KMS-11 (cell line): ENCODE measurements at regions not wholly inside any gene's neighbourhood (a gene's known extent, or its start where the extent isn't known, plus 50 kb on each side); places are given as distances from the start of the nearest gene placed in this dataset.

Experiments
- H2AFZ ChIP-seq: fragments of 200-600 bp; sonication (generic); 2 replicates; pipeline ENCODE4 v1.6.1; 2016; ENCODE audit warnings: antibody characterized with exemption, mixed run types, low read depth
- H3K27ac ChIP-seq: fragments of 200-600 bp; sonication (generic); 2 replicates; pipeline ENCODE4 v1.6.1; 2016; ENCODE audit warnings: mild to moderate bottlenecking, mixed run types
- H3K27me3 ChIP-seq: fragments of 200-600 bp; sonication (generic); 2 replicates; pipeline ENCODE4 v1.6.1; 2017; ENCODE audit warnings: mild to moderate bottlenecking, low read depth, mixed run types, moderate library complexity; ENCODE audit not compliant: insufficient read depth
- H3K36me3 ChIP-seq: fragments of 200-600 bp; sonication (generic); 2 replicates; pipeline ENCODE4 v1.6.1; 2017; ENCODE audit warnings: mild to moderate bottlenecking, mixed run types; ENCODE audit not compliant: insufficient read depth
- H3K4me1 ChIP-seq: fragments of 200-600 bp; sonication (generic); 2 replicates; pipeline ENCODE4 v1.6.1; 2016; ENCODE audit warnings: mild to moderate bottlenecking, low read depth, mixed run types; ENCODE audit not compliant: poor library complexity, severe bottlenecking
- H3K4me2 ChIP-seq: fragments of 200-600 bp; sonication (generic); 2 replicates; pipeline ENCODE4 v1.7.0; 2016; ENCODE audit warnings: mild to moderate bottlenecking, mixed run types
- H3K4me3 ChIP-seq: fragments of 200-600 bp; sonication (generic); IDR thresholded peaks from 2 replicates; pipeline ENCODE4 v1.6.1; 2017; ENCODE audit warnings: low read depth, low read length, mixed read lengths; ENCODE audit not compliant: insufficient read depth
- H3K79me2 ChIP-seq: fragments of 200-600 bp; sonication (generic); 2 replicates; pipeline ENCODE4 v1.6.1; 2016; ENCODE audit warnings: low read depth, mixed run types; ENCODE audit not compliant: insufficient read depth
- H3K9ac ChIP-seq: fragments of 200-600 bp; sonication (generic); 2 replicates; pipeline ENCODE4 v1.6.1; 2016; ENCODE audit warnings: mild to moderate bottlenecking, mixed run types
- H4K20me1 ChIP-seq: fragments of 200-600 bp; sonication (generic); 2 replicates; pipeline ENCODE4 v1.6.1; 2016; ENCODE audit warnings: mild to moderate bottlenecking, mixed run types; ENCODE audit not compliant: insufficient read depth
- TF ChIP-seq, protein P1 (sequence below): fragments of 200-600 bp; sonication (generic); conservative IDR thresholded peaks from 2 replicates; pipeline ENCODE4 v1.6.1; 2017; ENCODE audit warnings: low read depth, mild to moderate bottlenecking, antibody characterized with exemption, low read length, moderate library complexity, mixed read lengths

DNA sequence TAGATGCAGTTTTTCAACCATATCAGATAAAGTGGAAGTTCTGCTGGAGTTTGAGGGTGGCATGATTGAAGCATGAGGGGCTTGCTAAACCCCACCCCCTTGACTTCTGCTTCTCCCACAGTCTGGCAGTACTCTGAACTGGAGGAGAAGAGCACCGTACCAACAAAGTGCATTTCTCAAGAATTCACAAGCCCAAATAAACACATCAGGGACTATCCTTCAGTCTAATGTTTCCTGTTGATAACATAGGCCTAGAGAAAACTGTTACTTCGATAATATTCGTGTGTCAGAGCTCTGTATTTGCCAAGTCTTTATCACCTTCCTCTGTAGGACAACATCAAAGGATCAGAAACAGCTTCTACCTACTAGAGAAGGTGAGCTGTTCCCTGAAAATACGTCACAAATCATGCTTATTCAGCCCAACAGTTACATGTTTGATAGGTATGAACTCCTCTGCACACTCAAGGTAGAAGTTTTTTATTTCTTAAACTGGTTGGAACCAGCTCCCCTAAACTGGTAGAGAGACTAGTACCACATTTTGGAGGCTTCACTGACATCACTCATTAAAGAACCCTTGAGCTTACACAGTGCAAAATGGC is 117.8 kb upstream of the PRNP start:
- Histone ChIP-seq H3K79me2 (no peaks in the 10 kb centered on the region), H3K9ac (no peak overlapping the region), H3K4me3 (no peak overlapping the region), H4K20me1 (no peaks in the 10 kb centered on the region), H3K4me2 (no peak overlapping the region), H3K4me1 (no peaks in the 10 kb centered on the region), H2AFZ (no peak overlapping the region), H3K27me3 (no peaks in the 10 kb centered on the region), H3K36me3 (no peaks in the 10 kb centered on the region), H3K27ac (no peak overlapping the region)
- TF ChIP-seq, protein P1, sequence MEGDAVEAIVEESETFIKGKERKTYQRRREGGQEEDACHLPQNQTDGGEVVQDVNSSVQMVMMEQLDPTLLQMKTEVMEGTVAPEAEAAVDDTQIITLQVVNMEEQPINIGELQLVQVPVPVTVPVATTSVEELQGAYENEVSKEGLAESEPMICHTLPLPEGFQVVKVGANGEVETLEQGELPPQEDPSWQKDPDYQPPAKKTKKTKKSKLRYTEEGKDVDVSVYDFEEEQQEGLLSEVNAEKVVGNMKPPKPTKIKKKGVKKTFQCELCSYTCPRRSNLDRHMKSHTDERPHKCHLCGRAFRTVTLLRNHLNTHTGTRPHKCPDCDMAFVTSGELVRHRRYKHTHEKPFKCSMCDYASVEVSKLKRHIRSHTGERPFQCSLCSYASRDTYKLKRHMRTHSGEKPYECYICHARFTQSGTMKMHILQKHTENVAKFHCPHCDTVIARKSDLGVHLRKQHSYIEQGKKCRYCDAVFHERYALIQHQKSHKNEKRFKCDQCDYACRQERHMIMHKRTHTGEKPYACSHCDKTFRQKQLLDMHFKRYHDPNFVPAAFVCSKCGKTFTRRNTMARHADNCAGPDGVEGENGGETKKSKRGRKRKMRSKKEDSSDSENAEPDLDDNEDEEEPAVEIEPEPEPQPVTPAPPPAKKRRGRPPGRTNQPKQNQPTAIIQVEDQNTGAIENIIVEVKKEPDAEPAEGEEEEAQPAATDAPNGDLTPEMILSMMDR: no peak

DNA sequence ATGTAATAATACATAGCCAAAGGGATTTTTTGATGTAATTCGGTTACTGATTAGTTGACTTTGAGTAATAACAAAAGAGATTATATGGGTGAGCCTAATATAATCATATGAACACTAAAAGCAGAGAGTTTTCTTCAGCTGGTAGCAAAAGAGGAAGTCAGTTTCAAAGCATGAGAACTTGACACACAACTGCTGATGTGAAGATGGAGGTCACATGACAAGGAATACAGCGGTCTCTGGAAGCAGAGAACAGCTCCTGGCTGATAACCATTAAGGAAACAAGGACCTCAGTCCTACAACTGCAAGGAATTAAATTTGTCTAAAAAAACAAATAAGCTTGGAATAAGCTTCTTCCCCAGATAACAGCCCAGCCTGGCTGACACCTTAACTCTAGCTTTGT is 119.1 kb upstream of the PRNP start:
- H3K27me3 ChIP-seq: no peaks in the 10 kb centered on the region
- no peak overlapping the region for H2AFZ ChIP-seq
- H3K36me3 ChIP-seq: no peaks in the 10 kb centered on the region
- H3K9ac ChIP-seq: no peak overlapping the region
- no peaks in the 10 kb centered on the region for H3K79me2 ChIP-seq
- no peaks in the 10 kb centered on the region for H4K20me1 ChIP-seq
- no peak overlapping the region for H3K4me2 ChIP-seq
- no peak overlapping the region for H3K4me3 ChIP-seq
- no peak overlapping the region for H3K27ac ChIP-seq
- TF ChIP-seq, protein P1: no peak
- H3K4me1 ChIP-seq: no peaks in the 10 kb centered on the region

DNA sequence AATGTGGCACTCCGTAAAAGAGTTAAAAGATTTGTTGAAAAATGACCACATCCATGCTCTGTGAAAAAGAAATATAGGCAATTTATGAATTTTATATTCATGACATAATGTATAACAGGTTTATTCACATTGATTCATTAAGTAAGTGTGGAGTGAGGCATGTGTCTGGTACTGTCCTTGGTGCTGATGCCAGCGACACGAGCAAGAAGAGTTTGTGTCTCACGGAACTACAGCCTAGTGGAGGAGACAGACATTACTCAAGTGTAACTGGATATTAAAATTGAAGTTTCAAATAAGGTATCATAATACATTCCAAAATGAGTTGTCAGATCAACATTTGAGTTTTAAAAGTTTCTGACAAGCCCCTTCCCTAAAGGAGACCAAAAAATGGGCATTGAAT is 122.7 kb upstream of the PRNP start:
- Histone ChIP-seq H3K27me3 (no peaks in the 10 kb centered on the region), H2AFZ (no peak overlapping the region), H3K4me1 (no peaks in the 10 kb centered on the region), H3K4me2 (no peak overlapping the region), H3K9ac (no peak overlapping the region), H3K4me3 (no peak overlapping the region), H4K20me1 (no peaks in the 10 kb centered on the region), H3K79me2 (no peaks in the 10 kb centered on the region), H3K27ac (no peak overlapping the region), H3K36me3 (no peaks in the 10 kb centered on the region)
- TF ChIP-seq, protein P1: no peak

DNA sequence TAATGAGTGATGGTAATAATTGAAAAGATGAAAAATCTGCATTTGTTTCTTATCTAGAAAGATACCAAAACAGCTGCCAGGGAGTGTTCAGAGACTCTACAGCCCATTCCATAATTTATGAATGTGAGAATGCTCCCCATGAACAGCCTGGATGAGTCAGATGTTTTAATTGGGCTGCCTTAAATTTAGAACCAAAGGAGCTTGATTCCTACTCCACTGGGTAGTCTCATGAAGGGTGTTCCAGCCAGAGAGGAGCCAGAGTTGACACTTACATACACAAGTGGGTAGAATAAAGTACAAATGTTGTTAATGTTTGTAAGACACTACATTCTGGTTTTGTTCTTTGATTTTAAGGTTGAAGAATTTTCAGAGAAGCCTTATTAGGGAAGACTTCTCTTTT is 123.2 kb upstream of the PRNP start:
- Histone ChIP-seq H3K4me3 (no peak overlapping the region), H3K4me2 (no peak overlapping the region), H4K20me1 (no peaks in the 10 kb centered on the region), H2AFZ (no peak overlapping the region), H3K9ac (no peak overlapping the region), H3K27ac (no peak overlapping the region), H3K27me3 (no peaks in the 10 kb centered on the region), H3K79me2 (no peaks in the 10 kb centered on the region), H3K4me1 (no peaks in the 10 kb centered on the region), H3K36me3 (no peaks in the 10 kb centered on the region)
- TF ChIP-seq, protein P1: no peak

DNA sequence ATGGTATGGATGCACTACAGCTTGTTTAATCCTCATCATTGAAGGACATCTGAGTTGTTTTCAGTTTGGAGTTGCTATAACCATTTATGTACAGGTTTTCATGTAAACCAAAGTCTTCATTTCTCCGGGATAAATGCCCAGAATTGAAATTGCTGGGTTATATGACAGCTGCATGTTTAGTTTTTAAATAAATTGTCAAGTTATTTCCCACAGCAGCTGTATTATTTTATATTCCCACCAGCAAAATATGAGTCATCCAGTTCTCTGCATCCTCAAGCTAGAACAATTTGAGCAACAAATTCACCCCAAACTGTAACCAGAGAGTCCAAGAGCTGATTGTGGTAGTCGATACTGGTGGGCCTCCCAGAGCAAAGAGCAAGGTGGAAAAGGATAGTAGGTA is 125.6 kb upstream of the PRNP start:
- no peaks in the 10 kb centered on the region for H4K20me1 ChIP-seq
- no peak overlapping the region for H3K4me2 ChIP-seq
- TF ChIP-seq, protein P1: no peak
- H3K36me3 ChIP-seq: no peaks in the 10 kb centered on the region
- H3K4me3 ChIP-seq: no peak overlapping the region
- no peak overlapping the region for H2AFZ ChIP-seq
- H3K27ac ChIP-seq: no peak overlapping the region
- no peaks in the 10 kb centered on the region for H3K4me1 ChIP-seq
- no peaks in the 10 kb centered on the region for H3K79me2 ChIP-seq
- no peak overlapping the region for H3K9ac ChIP-seq
- H3K27me3 ChIP-seq: no peaks in the 10 kb centered on the region
